Ecto neural progenitor cell (in vitro differentiated cells): ENCODE measurements at regions not wholly inside any gene's neighbourhood (a gene's known extent, or its start where the extent isn't known, plus 50 kb on each side); places are given as distances from the start of the nearest gene placed in this dataset.
"Not testable (repeated sequence)": the region's sequence is repeated elsewhere in the genome, so short reads cannot be mapped to it uniquely, and the experiment has no call there.

Experiments
- DNase-seq: peaks from one replicate; pipeline ENCODE4 v3.0.0-alpha.2; 2018; ENCODE audit warnings: low spot score

GRCh38 chr7:142603870-142604448 is 145.3 kb upstream of the PRSS1 start:
- DNase-seq, result no peak

GRCh38 chr7:142602756-142603155 is 146.5 kb upstream of the PRSS1 start:
- no peak for DNase-seq

DNA sequence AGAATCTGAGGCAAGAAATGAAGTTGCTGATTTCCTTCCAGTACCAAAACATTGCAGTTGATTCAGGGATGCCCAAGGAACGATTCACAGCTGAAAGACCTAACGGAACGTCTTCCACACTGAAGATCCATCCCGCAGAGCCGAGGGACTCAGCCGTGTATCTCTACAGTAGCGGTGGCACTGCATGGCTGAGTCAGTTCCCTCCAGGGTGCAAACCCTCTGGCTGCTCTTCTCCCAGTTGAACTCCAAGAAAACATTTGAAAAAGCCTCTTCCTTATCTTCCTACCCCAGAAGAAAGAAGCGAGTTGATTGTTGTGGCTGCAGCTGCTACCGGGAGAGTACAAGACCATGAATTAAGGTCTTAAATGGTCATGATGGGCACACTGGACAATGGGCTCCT is 147.1 kb upstream of the PRSS1 start:
- DNase-seq, result no peak

GRCh38 chr7:142598297-142598696 is 151.0 kb upstream of the PRSS1 start:
- no peak for DNase-seq

DNA sequence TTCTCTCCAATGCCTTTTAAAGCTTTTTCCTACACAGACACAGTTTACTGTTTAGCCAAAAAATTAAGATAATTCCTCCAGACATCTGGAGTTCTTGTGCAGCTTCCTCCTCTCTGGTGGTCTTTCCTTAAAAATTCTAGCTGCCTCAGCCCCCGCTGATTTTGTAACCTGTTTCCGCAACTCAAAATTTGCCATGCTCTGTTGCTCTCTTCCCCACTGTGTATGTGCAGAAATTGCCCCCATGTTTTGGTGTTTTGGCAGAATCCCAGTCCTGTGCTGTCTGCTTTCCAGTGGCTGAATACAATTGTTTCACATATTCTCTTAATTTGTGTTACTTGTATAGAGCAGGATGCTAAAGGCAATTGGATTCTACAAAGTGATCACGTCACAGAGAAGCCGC is 151.7 kb upstream of the PRSS1 start:
- no peak for DNase-seq

- no peak for DNase-seq
Measured at GRCh38 chr7:142595816-142596516, 153.3 kb upstream of the PRSS1 start.

GRCh38 chr7:142594078-142594477 is 155.2 kb upstream of the PRSS1 start:
- DNase-seq, result no peak

- DNase-seq, result no peak
Measured at GRCh38 chr7:142593106-142593505, 156.2 kb upstream of the PRSS1 start.

GRCh38 chr7:142592664-142593063 is 156.6 kb upstream of the PRSS1 start:
- no peak for DNase-seq

DNA sequence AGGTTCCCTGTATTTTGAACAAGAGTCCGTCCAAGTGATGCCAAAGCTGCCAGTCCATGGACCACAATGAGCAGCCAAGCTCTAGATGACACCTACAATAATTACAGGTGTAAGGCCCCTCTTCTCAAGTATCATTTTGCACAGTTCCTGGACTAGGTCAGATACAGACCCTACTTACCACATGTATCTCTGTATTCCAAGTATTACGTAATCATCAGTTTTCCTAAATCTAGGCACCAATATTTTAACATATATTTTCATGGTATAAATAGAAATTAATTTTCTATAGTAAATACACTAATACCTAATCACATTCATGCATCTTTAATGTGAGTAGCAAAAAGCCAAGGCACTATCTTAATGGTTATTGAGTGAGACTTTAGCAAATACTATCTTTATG is 157.0 kb upstream of the PRSS1 start:
- no peak for DNase-seq

- no peak for DNase-seq
Measured at GRCh38 chr7:142590830-142591457, 158.3 kb upstream of the PRSS1 start.

DNA sequence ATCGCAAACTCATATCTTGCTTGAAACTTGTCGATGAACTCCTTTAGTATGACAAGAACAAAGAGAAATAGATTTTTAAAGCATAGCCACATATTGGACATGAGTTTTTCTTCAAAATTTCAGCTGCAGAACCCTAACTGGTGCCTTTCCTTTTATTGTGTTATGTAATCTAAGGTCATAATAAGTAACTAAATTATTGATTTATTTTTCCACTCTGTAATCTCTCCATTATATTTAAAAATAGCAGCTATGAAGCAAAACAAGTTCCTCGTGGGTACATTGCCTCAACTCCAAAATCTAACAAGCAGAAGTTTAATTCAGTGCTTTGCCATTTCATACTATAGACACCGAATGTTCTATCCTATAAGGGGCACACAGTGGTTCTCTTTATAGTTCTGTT is 159.2 kb upstream of the PRSS1 start:
- no peak for DNase-seq

DNA sequence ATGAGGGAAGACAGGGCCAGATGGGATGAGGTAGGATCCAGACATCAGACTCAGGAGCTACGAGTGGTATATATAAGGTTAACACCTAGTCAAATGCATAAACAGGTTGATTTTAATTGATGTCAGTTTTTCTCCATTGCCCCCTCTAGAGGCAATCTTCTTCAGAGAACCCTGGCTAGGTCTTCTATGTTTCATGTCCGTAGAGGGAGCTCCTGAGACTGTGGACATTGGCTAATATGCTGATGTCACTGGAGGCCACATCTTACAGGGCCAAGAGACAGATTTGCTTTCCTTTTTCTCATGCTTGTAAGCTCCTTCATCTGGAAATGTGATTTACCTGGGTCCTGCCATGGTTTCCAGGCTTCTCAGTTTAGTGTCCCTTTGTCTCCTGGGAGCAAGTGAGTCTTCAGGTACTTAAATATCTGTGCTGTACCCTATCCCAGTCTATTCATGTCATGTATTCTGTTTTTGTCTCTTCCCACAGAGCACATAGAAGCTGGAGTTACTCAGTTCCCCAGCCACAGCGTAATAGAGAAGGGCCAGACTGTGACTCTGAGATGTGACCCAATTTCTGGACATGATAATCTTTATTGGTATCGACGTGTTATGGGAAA is 161.6 kb upstream of the PRSS1 start:
- no peak for DNase-seq

DNA sequence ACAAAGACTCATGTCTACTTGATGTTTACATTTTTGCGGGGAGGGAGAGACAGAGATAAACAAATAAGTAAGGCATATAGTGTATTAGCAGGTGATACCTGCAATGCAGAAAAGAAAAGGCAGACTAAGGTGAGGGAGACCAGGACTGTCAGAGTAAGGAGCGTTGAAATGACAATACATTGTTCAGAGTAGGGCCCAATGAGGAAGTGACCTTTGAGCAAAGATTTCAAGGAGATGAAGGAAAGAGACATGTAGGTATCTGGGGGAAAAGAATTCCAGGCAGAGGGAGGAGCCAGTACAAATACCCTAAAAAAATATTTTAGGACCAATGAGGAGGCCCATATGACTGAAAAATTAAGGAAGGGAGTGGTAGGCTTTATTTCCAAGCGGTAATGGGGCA is 162.7 kb upstream of the PRSS1 start:
- no peak for DNase-seq

- DNase-seq, result no peak
Measured at GRCh38 chr7:142585425-142585824, 163.8 kb upstream of the PRSS1 start.

GRCh38 chr7:142584765-142585164 is 164.5 kb upstream of the PRSS1 start:
- no peak for DNase-seq

DNA sequence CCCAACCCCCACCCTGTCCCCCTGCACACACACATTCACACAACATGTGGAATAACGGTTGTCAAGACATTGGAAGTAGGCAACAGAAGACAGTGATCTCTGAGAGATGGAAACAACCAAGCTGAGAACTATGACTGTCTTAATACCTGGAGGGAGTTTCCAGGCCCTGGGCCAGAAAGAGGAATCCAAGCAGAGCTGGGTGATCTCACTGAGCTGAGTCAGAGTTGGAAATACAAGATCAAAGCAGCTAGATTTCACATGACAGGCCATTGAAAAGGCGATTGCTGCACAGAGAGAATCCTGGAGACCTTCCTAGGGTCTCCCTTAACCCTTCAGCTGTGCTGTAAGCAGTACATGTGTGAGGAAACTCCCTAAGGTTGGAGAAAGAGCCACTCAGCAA is 165.8 kb upstream of the PRSS1 start:
- no peak for DNase-seq

DNA sequence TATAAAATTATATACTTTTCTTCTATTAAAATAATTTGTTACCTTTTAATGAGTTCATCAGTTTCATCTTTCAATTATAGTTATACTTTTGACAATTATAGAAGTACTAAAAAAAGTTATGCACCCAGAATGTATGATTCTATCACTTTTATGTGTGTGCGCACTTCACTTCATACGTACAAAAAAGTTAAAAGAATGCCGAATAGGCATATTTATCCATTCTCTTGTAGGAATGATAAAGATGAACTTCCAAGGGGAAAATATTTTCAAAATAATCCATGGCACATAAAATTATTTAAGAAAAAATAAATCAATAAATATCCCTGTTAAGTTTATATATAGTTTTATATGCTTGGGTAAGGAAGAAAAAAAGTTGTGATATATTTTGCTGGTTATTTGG is 166.9 kb upstream of the PRSS1 start:
- DNase-seq, result no peak

GRCh38 chr7:142581341-142581740 is 167.9 kb upstream of the PRSS1 start:
- DNase-seq, result no peak

DNA sequence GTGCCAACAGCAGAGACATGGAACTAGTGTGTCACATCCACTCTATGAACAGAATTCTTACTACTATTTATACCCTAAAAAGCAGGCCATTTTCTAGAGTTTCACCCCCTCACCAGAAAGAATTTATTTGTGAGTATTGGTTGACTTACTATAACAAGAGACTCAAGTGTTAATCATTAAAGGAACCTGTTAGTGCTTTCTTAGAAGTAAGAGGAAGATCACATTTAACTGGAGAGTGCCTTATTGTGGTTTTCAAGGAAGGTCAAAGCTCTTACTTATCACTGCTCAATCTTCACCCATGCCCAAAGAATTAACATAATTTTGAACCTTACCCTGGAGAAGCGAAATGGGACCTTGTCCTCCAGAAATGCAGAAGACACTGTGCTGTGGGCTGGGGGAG is 169.3 kb upstream of the PRSS1 start:
- DNase-seq, result no peak

- DNase-seq, result not testable (repeated sequence)
Measured at GRCh38 chr7:142575351-142575750, 173.9 kb upstream of the PRSS1 start.

DNA sequence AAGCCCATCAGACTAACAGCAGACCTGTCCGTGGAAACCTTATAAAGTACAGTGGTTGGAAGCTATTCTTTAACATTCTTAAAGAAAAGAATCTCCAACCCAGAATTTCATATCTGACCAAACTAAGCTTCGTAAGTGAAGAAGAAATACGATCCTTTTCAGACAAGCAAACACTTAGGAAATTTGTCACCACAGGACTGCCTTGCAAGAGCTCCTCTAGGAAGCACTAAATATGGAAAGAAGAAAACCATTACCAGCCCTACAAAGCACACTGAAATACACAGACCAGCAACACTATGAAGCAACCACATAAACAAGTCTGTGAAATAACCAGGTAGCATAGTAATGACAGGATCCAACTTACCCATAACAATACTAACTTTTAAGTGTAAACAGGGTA is 177.7 kb upstream of the PRSS1 start:
- no peak for DNase-seq

DNA sequence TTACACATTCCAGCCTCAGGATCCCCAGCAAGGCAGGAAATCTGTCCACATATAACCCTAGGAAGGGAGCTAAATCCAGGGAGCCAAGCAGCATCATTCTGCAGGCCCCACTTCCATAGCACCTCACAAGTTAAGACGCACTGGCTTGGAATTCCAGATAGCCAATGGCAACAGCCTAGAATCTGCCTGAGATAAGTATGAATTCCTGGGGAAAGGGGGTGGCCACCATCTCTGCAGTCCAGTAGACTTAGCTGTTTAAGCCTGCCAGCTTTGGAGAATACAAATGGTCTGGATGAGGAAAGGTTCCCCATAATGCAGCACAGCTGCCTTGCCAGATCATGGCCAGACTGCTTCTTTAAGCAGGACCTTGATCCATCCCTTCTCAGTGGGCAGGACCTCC is 179.4 kb upstream of the PRSS1 start:
- DNase-seq, result no peak
